Hepatocyte (in vitro differentiated cells): ENCODE measurements at regions not wholly inside any gene's neighbourhood (a gene's known extent, or its start where the extent isn't known, plus 50 kb on each side); places are given as distances from the start of the nearest gene placed in this dataset.

Experiments used
- DNase-seq: peaks from one replicate; pipeline ENCODE4 v3.0.0-alpha.2; 2016; ENCODE audit warnings: low spot score
- H2AFZ ChIP-seq: fragments of 200-600 bp; sonication (generic); 2 replicates; pipeline ENCODE4 v1.6.0; 2016; ENCODE audit warnings: antibody characterized with exemption, mild to moderate bottlenecking
- H3K27ac ChIP-seq: fragments of 200-600 bp; sonication (generic); 2 replicates; pipeline ENCODE4 v1.5.1; 2016; ENCODE audit warnings: mild to moderate bottlenecking
- H3K27me3 ChIP-seq: fragments of 200-600 bp; sonication (generic); 2 replicates; pipeline ENCODE4 v1.6.1; 2016
- H3K36me3 ChIP-seq: fragments of 200-600 bp; sonication (generic); replicated peaks from 2 replicates; pipeline ENCODE4 v1.5.1; 2016; ENCODE audit warnings: low read depth; ENCODE audit not compliant: insufficient read depth
- H3K4me1 ChIP-seq: fragments of 200-600 bp; sonication (generic); 2 replicates; pipeline ENCODE4 v1.5.1; 2016; ENCODE audit warnings: mild to moderate bottlenecking, moderate library complexity; ENCODE audit not compliant: insufficient read depth
- H3K4me2 ChIP-seq: fragments of 200-600 bp; sonication (generic); 2 replicates; pipeline ENCODE4 v1.6.0; 2016
- H3K4me3 ChIP-seq: fragments of 200-600 bp; sonication (generic); 2 replicates; pipeline ENCODE4 v1.5.1; 2016; ENCODE audit warnings: mild to moderate bottlenecking
- H3K79me2 ChIP-seq: fragments of 200-600 bp; sonication (generic); 2 replicates; pipeline ENCODE4 v1.6.0; 2017; ENCODE audit warnings: mild to moderate bottlenecking
- H3K9me2 ChIP-seq: fragments of 200-600 bp; sonication (generic); replicated peaks from 2 replicates; pipeline ENCODE4 v1.6.0; 2017; ENCODE audit warnings: mild to moderate bottlenecking; ENCODE audit not compliant: insufficient read depth
- H3K9me3 ChIP-seq: fragments of 200-600 bp; sonication (generic); 2 replicates; pipeline ENCODE4 v1.5.1; 2016; ENCODE audit warnings: low read depth, mild to moderate bottlenecking
- H4K20me1 ChIP-seq: fragments of 200-600 bp; sonication (generic); 2 replicates; pipeline ENCODE4 v1.6.0; 2016; ENCODE audit warnings: mild to moderate bottlenecking; ENCODE audit not compliant: insufficient read depth, poor library complexity, severe bottlenecking
- EZH2 ChIP-seq: fragments of 200-600 bp; sonication (generic); IDR thresholded peaks from 2 replicates; pipeline ENCODE4 v1.6.1; 2016; ENCODE audit warnings: antibody characterized with exemption, mild to moderate bottlenecking, borderline replicate concordance
- EZH2phosphoT487 ChIP-seq: fragments of 200-600 bp; sonication (generic); IDR thresholded peaks from one replicate; pipeline ENCODE4 v1.6.1; 2018; ENCODE audit warnings: antibody characterized with exemption, mild to moderate bottlenecking, low read depth, moderate library complexity; ENCODE audit not compliant: unreplicated experiment, severe bottlenecking
- WGBS: methylation state at CpG from one replicate; pipeline ENCODE4 v1.1.6; 2016; ENCODE audit warnings: low lambda C conversion rate; ENCODE audit errors: missing lambda C conversion rate; 5-methylcytosine and 5-hydroxymethylcytosine counted together
- TF ChIP-seq, protein P1 (sequence below): fragments of 200-600 bp; sonication (generic); IDR thresholded peaks from 2 replicates; pipeline ENCODE4 v1.5.1; 2016; ENCODE audit warnings: antibody characterized with exemption, mild to moderate bottlenecking; ENCODE audit not compliant: poor library complexity

DNA sequence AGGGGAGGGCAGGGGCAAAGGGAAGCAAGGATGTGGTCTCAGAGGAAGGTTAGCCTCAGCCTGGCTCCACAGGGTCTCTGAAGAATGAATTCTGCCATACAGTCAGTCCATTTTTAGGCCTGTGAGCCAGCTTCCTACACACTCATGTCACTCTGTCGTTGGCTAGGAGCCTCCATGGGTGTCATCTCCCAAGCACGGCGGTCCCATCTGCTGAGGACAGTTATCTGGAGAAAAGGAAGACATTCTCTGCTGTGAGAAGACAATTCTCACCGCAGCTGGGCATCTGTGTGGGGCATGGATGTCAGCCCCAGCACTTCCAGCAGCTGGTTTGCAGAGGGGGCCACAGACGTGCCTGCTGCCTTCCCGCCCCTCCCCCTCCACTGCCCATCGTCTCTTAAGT is 167.6 kb downstream of the LINC00237 start:
- Histone ChIP-seq H3K9me3 (no peaks in the 10 kb centered on the region), H3K4me3 (no peak overlapping the region), H3K27ac (no peak overlapping the region), H2AFZ (no peak overlapping the region), H4K20me1 (no peaks in the 10 kb centered on the region), H3K4me1 (no peaks in the 10 kb centered on the region), H3K9me2 (no peaks in the 10 kb centered on the region), H3K27me3 (no peaks in the 10 kb centered on the region), H3K79me2 (no peaks in the 10 kb centered on the region), H3K4me2 (no peak overlapping the region), H3K36me3 (no peaks in the 10 kb centered on the region)
- TF ChIP-seq EZH2 (no peak), EZH2phosphoT487 (no peak)
- TF ChIP-seq, protein P1, sequence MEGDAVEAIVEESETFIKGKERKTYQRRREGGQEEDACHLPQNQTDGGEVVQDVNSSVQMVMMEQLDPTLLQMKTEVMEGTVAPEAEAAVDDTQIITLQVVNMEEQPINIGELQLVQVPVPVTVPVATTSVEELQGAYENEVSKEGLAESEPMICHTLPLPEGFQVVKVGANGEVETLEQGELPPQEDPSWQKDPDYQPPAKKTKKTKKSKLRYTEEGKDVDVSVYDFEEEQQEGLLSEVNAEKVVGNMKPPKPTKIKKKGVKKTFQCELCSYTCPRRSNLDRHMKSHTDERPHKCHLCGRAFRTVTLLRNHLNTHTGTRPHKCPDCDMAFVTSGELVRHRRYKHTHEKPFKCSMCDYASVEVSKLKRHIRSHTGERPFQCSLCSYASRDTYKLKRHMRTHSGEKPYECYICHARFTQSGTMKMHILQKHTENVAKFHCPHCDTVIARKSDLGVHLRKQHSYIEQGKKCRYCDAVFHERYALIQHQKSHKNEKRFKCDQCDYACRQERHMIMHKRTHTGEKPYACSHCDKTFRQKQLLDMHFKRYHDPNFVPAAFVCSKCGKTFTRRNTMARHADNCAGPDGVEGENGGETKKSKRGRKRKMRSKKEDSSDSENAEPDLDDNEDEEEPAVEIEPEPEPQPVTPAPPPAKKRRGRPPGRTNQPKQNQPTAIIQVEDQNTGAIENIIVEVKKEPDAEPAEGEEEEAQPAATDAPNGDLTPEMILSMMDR = no peak
- no peak for DNase-seq
- WGBS = 79% methylated on average over 7 of the region's 7 CpGs

GRCh38 chr20:20938131-20938530 is 168.0 kb downstream of the LINC00237 start:
- no peak overlapping the region for H3K27ac ChIP-seq
- no peak overlapping the region for H2AFZ ChIP-seq
- H3K9me3 ChIP-seq = no peaks in the 10 kb centered on the region
- WGBS = 96% methylated on average over 7 of the region's 7 CpGs
- no peak overlapping the region for H3K4me2 ChIP-seq
- H3K4me3 ChIP-seq = no peak overlapping the region
- no peak for TF ChIP-seq EZH2
- no peak for TF ChIP-seq EZH2phosphoT487
- TF ChIP-seq, protein P1 = no peak
- H4K20me1 ChIP-seq = no peaks in the 10 kb centered on the region
- no peaks in the 10 kb centered on the region for H3K27me3 ChIP-seq
- no peaks in the 10 kb centered on the region for H3K36me3 ChIP-seq
- no peaks in the 10 kb centered on the region for H3K79me2 ChIP-seq
- no peaks in the 10 kb centered on the region for H3K4me1 ChIP-seq
- DNase-seq = no peak
- no peaks in the 10 kb centered on the region for H3K9me2 ChIP-seq

DNA sequence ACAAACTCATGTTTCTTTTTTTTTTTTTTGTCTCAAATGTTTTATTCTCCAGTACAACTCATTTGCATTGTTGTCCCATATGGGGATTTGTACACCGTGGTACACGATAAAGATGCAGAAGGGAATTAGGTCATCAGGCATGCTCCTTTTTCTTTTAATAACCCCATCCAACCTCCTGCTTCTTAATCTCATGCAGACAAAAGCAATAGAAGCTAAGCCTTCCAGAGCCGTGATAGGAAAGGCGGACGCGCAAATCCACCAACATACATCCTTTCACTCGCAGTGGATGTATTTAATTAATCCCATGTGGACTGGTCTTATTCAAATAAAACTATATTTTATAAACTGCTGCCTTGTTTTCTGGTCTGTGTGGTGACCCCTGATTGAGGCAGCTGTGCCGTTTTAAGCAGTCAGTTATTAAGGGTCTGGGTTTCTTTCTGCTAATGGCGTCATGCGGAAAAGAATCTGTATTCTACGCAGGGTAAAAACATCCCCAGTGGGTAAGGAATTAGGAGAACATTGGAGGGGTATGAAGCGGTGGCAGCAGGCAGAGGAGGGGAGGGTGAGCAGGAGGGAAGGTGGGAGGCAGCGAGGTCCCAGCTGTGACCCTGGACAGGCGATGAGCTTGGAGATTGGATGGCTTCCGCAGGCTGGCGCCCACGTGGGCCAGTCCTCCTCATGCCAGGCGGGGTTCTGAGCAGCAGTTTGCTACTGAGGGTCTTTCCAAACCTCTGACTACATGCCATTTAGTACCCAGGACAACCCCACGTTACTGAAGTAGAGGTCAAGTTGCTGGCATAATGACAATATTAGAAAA is 172.8 kb downstream of the LINC00237 start:
- H3K9me3 ChIP-seq = no peaks in the 10 kb centered on the region
- no peak for DNase-seq
- H2AFZ ChIP-seq = no peak overlapping the region
- no peaks in the 10 kb centered on the region for H3K4me1 ChIP-seq
- H3K27me3 ChIP-seq = no peaks in the 10 kb centered on the region
- H3K4me2 ChIP-seq = no peak overlapping the region
- no peaks in the 10 kb centered on the region for H3K79me2 ChIP-seq
- no peaks in the 10 kb centered on the region for H3K36me3 ChIP-seq
- no peak overlapping the region for H3K27ac ChIP-seq
- TF ChIP-seq EZH2phosphoT487 (no peak), EZH2 (no peak)
- TF ChIP-seq, protein P1 = no peak
- WGBS = 77% methylated on average over 19 of the region's 19 CpGs
- no peaks in the 10 kb centered on the region for H4K20me1 ChIP-seq
- H3K9me2 ChIP-seq = no peaks in the 10 kb centered on the region
- H3K4me3 ChIP-seq = no peak overlapping the region
